ENCODE measurements at regions not wholly inside any gene's neighbourhood (a gene's known extent, or its start where the extent isn't known, plus 50 kb on each side); places are given as distances from the start of the nearest gene placed in this dataset.

DNA sequence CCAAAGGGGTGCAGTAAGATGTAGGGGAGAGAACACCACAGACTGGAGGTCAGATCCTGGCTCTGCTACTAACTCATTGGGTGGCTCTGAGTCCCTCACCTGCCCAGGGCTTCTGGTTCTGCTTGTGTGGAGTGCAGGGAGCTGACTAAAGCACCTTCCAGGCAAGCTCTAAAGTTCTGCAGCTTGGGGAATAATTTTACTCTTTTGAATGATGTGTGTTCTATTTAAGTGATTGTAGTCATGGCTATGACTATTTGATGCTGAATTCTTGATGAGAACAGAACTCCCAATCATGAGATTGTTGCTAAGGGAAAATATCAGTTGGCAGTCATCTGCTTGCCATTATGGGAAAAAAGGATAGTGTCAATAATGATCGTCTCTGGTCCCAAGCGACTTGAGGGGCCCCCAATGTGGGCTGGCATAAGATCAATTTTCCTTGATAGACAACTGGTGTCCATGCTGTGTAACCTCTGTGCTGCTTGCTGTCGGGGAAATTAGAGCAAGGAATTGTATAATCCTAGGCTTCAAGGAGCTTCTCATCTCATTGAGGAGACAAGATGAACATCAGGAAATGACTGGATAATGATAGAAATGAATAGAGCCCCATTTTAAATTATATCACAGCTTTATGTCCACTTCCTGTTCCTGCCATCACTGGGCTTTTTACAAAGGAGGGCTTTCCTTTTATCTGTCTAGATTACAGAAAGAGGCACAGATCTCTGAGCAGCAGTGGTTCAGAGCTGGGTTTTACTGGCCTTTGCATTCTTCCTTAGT, 131.7 kb downstream of the SLC4A3 start:
- DNase-seq = no peak
- intact Hi-C loops (cut with micrococcal nuclease) = no loop called here
- H3K4me1 Mint-ChIP-seq (ENCODE audit: low read depth) = no peaks in the 10 kb centered on the region
- peaks cover 4% of the 10 kb centered on the region for H3K9me3 Mint-ChIP-seq
- no peak overlapping the region for H3K27ac Mint-ChIP-seq
- H3K36me3 Mint-ChIP-seq (ENCODE audit: low read depth) = no peaks in the 10 kb centered on the region
- peaks cover 14% of the 10 kb centered on the region for H3K27me3 Mint-ChIP-seq (ENCODE audit: low read depth)
- CTCF ChIA-PET = interaction anchor here (0.5 to 1.0 kb wide), 5 partner anchors 10 to 69 kb away, joined by 3 to 4 read pairs (median 3); no protein-coding TSS in a partner anchor
- no peak overlapping the region for H3K4me3 Mint-ChIP-seq

DNA sequence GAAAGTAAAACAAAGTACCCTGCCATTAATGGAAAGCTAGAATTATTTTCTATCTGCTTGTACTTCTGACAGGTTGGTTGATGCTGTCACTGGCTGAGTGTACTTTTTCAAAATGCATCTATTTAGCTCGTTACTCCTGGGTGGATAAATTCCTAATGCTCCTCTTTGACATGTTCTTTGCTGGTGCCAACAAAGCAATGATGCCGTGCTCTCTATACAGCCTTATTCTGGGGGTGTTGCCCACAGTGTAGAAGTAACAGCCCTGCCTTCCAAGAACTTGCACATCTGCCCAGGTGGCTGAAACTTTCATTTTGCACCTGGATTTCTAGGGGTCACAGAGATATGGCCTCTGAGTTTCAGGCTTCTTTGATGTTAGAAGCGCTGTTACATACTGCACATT, 132.4 kb downstream of the SLC4A3 start:
- intact Hi-C loops (cut with micrococcal nuclease) = no loop called here
- Mint-ChIP-seq H3K9me3 (peaks cover 4% of the 10 kb centered on the region), H3K27me3 (ENCODE audit: low read depth) (peaks cover 15% of the 10 kb centered on the region), H3K4me1 (ENCODE audit: low read depth) (no peaks in the 10 kb centered on the region), H3K27ac (no peak overlapping the region), H3K4me3 (no peak overlapping the region), H3K36me3 (ENCODE audit: low read depth) (no peaks in the 10 kb centered on the region)
- CTCF ChIA-PET = interaction anchor here (0.9 kb wide), 2 partner anchors 10 to 70 kb away, joined by 3 read pairs; no protein-coding TSS in a partner anchor
- DNase-seq = no peak

DNA sequence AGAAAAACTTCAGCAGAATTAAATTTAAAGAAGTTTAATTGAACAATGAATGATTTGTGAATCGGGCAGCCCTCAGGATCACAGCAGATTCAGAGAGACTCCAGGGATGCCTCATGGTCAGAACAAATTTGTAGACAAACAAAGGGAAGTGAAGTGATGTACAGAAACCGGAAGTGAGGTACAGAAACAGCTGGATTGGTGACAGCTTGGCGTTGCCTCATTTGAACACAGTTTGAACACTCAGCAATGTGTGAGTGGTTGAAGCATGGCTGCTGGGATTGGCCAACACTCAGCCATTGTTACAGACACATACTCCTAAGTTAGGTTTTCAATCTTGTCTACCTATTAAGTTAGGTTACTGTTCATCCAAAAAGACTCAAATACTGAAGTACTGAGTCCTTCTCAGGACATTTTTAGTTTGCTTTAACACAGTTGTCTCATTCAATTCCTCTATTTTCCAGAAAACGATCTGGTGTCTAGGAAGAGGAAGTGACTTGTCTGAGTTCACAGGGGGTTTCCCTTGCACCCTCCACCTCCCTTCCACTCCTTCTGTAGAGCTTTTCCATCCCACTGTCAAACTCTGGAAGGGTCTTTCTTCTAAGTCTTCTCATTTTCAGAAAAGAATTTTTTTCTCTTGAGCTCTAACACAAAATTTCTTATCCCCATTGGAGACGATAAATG, 137.9 kb downstream of the SLC4A3 start:
- Mint-ChIP-seq H3K36me3 (ENCODE audit: low read depth) (no peaks in the 10 kb centered on the region), H3K4me1 (ENCODE audit: low read depth) (no peaks in the 10 kb centered on the region), H3K27ac (no peak overlapping the region), H3K27me3 (ENCODE audit: low read depth) (peaks cover 6% of the 10 kb centered on the region), H3K9me3 (peaks cover 2% of the 10 kb centered on the region), H3K4me3 (no peak overlapping the region)
- intact Hi-C loops (cut with micrococcal nuclease) = no loop called here
- no peak for DNase-seq
- CTCF ChIA-PET = interaction anchor here (0.6 kb wide), 1 partner anchor 1481 kb away, joined by 4 read pairs; no protein-coding TSS in a partner anchor

DNA sequence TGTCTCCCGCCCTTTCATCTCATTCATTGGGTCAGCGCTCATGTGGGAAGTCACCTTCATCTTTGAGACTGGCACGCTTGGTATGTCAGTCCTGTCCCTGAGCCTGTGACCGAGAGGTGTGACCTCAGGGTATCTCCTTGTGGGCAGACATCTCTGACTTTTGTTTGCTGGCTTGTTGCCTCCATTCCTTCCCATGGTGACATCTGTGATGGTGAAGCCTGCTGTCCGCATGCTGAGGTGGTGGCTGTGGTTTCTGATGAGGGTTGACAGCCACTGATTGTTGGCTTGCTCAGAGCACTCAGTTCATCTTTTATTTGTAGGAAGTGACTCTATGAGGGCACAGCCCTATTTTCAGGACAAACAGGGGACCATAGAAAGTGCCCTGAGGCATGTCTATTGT, 139.2 kb downstream of the SLC4A3 start:
- Mint-ChIP-seq H3K27me3 (ENCODE audit: low read depth) (peaks cover 2% of the 10 kb centered on the region), H3K4me3 (no peak overlapping the region), H3K36me3 (ENCODE audit: low read depth) (no peaks in the 10 kb centered on the region), H3K9me3 (peaks cover 2% of the 10 kb centered on the region), H3K4me1 (ENCODE audit: low read depth) (no peaks in the 10 kb centered on the region), H3K27ac (no peak overlapping the region)
- CTCF ChIA-PET = no interaction called here
- intact Hi-C loops (cut with micrococcal nuclease) = no loop called here
- DNase-seq = no peak

- intact Hi-C loops (cut with micrococcal nuclease) = no loop called here
- Mint-ChIP-seq H3K36me3 (ENCODE audit: low read depth) (no peaks in the 10 kb centered on the region), H3K27me3 (ENCODE audit: low read depth) (peaks cover 2% of the 10 kb centered on the region), H3K27ac (no peak overlapping the region), H3K4me3 (no peak overlapping the region), H3K4me1 (ENCODE audit: low read depth) (no peaks in the 10 kb centered on the region), H3K9me3 (peaks cover 2% of the 10 kb centered on the region)
- no peak for DNase-seq
- CTCF ChIA-PET = no interaction called here
Measured at GRCh38 chr2:219769090-219769910, 141.9 kb downstream of the SLC4A3 start.

GRCh38 chr2:219772103-219772635, 144.7 kb downstream of the SLC4A3 start:
- CTCF ChIA-PET = interaction anchor here (0.6 kb wide), 1 partner anchor 805 kb away, joined by 4 read pairs; no protein-coding TSS in a partner anchor
- no peak overlapping the region for H3K27ac Mint-ChIP-seq
- DNase-seq = no peak

DNA sequence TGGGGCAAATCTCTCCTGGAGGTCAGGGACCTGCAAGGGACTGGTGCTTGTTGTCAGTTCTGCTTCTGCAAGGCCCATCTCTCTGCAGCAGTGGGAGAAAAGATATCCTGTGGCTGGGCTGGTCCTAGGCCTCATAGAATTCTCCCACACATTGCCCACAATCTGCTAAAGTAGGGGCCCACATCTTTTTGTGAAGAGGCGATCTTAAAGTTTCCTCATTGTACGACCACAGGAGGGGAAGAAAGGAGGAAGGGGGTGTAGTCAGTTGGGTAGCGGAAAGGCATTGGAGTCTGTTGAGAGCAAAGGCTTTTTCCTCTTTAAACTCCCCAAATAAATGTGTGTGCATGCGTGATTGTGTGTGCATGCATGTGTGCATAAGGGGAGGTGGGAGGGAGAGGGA, 145.3 kb downstream of the SLC4A3 start:
- CTCF ChIA-PET = no interaction called here

More at GRCh38 chr2:219772103-219772635, 144.7 kb downstream of the SLC4A3 start:
- Mint-ChIP-seq H3K4me3 (no peak overlapping the region), H3K9me3 (peaks cover 2% of the 10 kb centered on the region), H3K4me1 (ENCODE audit: low read depth) (no peaks in the 10 kb centered on the region), H3K36me3 (ENCODE audit: low read depth) (no peaks in the 10 kb centered on the region), H3K27me3 (ENCODE audit: low read depth) (no peaks in the 10 kb centered on the region)
- intact Hi-C loops (cut with micrococcal nuclease) = no loop called here

DNA sequence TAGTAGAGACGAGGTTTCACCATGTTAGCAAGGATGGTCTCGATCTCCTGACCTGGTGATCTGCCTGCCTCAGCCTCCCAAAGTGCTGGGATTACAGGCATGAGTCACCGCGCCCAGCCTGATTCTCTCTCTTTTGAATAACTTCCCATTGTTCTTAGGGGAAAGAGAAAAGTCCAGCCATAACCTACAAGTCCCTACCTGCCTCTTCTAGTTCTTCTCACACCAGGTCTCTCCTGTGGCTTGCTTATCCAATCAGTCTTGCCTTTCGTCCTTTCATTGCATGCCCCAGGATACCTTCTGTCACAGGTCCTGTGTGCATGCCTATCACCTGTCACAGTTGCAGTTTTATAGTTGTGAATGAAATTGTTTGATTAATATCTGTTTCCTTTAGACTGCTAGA, 148.1 kb downstream of the SLC4A3 start:
- DNase-seq = no peak
- H3K4me3 Mint-ChIP-seq = no peak overlapping the region
- H3K36me3 Mint-ChIP-seq (ENCODE audit: low read depth) = no peaks in the 10 kb centered on the region
- H3K27ac Mint-ChIP-seq = no peak overlapping the region
- intact Hi-C loops (cut with micrococcal nuclease) = no loop called here
- peaks cover 1% of the 10 kb centered on the region for H3K27me3 Mint-ChIP-seq (ENCODE audit: low read depth)
- no peaks in the 10 kb centered on the region for H3K9me3 Mint-ChIP-seq
- H3K4me1 Mint-ChIP-seq (ENCODE audit: low read depth) = no peaks in the 10 kb centered on the region
- CTCF ChIA-PET = no interaction called here

More for the DNA sequence above, 145.3 kb downstream of the SLC4A3 start:
- Mint-ChIP-seq H3K4me1 (ENCODE audit: low read depth) (no peaks in the 10 kb centered on the region), H3K27ac (no peak overlapping the region), H3K4me3 (no peak overlapping the region), H3K36me3 (ENCODE audit: low read depth) (no peaks in the 10 kb centered on the region), H3K9me3 (peaks cover 2% of the 10 kb centered on the region), H3K27me3 (ENCODE audit: low read depth) (no peaks in the 10 kb centered on the region)
- no peak for DNase-seq
- intact Hi-C loops (cut with micrococcal nuclease) = no loop called here

GRCh38 chr2:219777388-219777787, 150.0 kb downstream of the SLC4A3 start:
- H3K36me3 Mint-ChIP-seq (ENCODE audit: low read depth) = no peaks in the 10 kb centered on the region
- H3K9me3 Mint-ChIP-seq = no peaks in the 10 kb centered on the region
- no peaks in the 10 kb centered on the region for H3K4me1 Mint-ChIP-seq (ENCODE audit: low read depth)
- intact Hi-C loops (cut with micrococcal nuclease) = no loop called here
- DNase-seq = no peak
- H3K4me3 Mint-ChIP-seq = no peak overlapping the region
- CTCF ChIA-PET = no interaction called here
- peaks cover 1% of the 10 kb centered on the region for H3K27me3 Mint-ChIP-seq (ENCODE audit: low read depth)
- H3K27ac Mint-ChIP-seq = no peak overlapping the region

- Mint-ChIP-seq H3K9me3 (no peaks in the 10 kb centered on the region), H3K27me3 (ENCODE audit: low read depth) (peaks cover 1% of the 10 kb centered on the region), H3K36me3 (ENCODE audit: low read depth) (no peaks in the 10 kb centered on the region), H3K4me3 (no peak overlapping the region), H3K4me1 (ENCODE audit: low read depth) (no peaks in the 10 kb centered on the region), H3K27ac (no peak overlapping the region)
- CTCF ChIA-PET = no interaction called here
- DNase-seq = no peak
- intact Hi-C loops (cut with micrococcal nuclease) = no loop called here
Measured at GRCh38 chr2:219778189-219778588, 150.8 kb downstream of the SLC4A3 start.

- DNase-seq = no peak
- CTCF ChIA-PET = no interaction called here
- Mint-ChIP-seq H3K9me3 (no peaks in the 10 kb centered on the region), H3K27me3 (ENCODE audit: low read depth) (peaks cover 7% of the 10 kb centered on the region), H3K4me1 (ENCODE audit: low read depth) (no peaks in the 10 kb centered on the region), H3K27ac (no peak overlapping the region), H3K36me3 (ENCODE audit: low read depth) (no peaks in the 10 kb centered on the region), H3K4me3 (no peak overlapping the region)
- intact Hi-C loops (cut with micrococcal nuclease) = no loop called here
Measured at GRCh38 chr2:219782737-219783348, 155.4 kb downstream of the SLC4A3 start.

Measured in activated naive CD4-positive, alpha-beta T cell treated with anti-CD3 and anti-CD28 coated beads for 36 hours (primary cell).